ENCODE measurements at regions not wholly inside any gene's neighbourhood (a gene's known extent, or its start where the extent isn't known, plus 50 kb on each side); places are given as distances from the start of the nearest gene placed in this dataset.

DNA sequence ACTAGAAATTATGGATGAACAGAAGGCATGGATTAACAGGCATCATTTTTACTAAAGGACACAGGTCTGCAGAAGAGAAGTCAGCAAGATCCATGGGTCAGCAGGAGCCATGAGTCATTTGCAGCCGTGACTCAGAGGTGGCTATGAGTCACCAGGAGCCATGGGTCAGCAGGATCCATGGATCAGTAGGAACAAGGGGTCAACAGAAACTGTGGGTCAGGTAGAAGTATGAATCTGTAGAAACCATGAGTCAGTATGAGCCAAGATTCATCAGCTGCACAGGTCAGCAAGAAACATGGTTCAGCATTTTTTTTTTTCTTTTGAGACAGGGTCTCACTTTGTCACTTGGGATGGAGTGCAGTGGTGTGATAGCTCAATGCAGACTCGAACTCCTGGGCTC, 58.2 kb upstream of the HS3ST4 start:
- TF ChIP-seq, protein P1, sequence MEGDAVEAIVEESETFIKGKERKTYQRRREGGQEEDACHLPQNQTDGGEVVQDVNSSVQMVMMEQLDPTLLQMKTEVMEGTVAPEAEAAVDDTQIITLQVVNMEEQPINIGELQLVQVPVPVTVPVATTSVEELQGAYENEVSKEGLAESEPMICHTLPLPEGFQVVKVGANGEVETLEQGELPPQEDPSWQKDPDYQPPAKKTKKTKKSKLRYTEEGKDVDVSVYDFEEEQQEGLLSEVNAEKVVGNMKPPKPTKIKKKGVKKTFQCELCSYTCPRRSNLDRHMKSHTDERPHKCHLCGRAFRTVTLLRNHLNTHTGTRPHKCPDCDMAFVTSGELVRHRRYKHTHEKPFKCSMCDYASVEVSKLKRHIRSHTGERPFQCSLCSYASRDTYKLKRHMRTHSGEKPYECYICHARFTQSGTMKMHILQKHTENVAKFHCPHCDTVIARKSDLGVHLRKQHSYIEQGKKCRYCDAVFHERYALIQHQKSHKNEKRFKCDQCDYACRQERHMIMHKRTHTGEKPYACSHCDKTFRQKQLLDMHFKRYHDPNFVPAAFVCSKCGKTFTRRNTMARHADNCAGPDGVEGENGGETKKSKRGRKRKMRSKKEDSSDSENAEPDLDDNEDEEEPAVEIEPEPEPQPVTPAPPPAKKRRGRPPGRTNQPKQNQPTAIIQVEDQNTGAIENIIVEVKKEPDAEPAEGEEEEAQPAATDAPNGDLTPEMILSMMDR (conservative IDR thresholded peaks at IDR 0.05; ENCODE audit: low read depth in 2 of 2): no peak
- no peak for TF ChIP-seq POLR2AphosphoS5 (IDR thresholded peaks at IDR 0.05; ENCODE audit: low read depth)
- TF ChIP-seq, protein P2, sequence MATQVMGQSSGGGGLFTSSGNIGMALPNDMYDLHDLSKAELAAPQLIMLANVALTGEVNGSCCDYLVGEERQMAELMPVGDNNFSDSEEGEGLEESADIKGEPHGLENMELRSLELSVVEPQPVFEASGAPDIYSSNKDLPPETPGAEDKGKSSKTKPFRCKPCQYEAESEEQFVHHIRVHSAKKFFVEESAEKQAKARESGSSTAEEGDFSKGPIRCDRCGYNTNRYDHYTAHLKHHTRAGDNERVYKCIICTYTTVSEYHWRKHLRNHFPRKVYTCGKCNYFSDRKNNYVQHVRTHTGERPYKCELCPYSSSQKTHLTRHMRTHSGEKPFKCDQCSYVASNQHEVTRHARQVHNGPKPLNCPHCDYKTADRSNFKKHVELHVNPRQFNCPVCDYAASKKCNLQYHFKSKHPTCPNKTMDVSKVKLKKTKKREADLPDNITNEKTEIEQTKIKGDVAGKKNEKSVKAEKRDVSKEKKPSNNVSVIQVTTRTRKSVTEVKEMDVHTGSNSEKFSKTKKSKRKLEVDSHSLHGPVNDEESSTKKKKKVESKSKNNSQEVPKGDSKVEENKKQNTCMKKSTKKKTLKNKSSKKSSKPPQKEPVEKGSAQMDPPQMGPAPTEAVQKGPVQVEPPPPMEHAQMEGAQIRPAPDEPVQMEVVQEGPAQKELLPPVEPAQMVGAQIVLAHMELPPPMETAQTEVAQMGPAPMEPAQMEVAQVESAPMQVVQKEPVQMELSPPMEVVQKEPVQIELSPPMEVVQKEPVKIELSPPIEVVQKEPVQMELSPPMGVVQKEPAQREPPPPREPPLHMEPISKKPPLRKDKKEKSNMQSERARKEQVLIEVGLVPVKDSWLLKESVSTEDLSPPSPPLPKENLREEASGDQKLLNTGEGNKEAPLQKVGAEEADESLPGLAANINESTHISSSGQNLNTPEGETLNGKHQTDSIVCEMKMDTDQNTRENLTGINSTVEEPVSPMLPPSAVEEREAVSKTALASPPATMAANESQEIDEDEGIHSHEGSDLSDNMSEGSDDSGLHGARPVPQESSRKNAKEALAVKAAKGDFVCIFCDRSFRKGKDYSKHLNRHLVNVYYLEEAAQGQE (IDR thresholded peaks at IDR 0.05; ENCODE audit: unreplicated experiment): no peak
- TF ChIP-seq EZH2 (IDR thresholded peaks at IDR 0.05; ENCODE audit: low read depth, unreplicated experiment): no peak
- TF ChIP-seq, protein P3, sequence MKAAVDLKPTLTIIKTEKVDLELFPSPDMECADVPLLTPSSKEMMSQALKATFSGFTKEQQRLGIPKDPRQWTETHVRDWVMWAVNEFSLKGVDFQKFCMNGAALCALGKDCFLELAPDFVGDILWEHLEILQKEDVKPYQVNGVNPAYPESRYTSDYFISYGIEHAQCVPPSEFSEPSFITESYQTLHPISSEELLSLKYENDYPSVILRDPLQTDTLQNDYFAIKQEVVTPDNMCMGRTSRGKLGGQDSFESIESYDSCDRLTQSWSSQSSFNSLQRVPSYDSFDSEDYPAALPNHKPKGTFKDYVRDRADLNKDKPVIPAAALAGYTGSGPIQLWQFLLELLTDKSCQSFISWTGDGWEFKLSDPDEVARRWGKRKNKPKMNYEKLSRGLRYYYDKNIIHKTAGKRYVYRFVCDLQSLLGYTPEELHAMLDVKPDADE (IDR thresholded peaks at IDR 0.05): no peak
- TF ChIP-seq STAT1 (IDR thresholded peaks at IDR 0.05; ENCODE audit: unreplicated experiment): no peak
- TF ChIP-seq CREB1 (CRISPR knock-in tag; IDR thresholded peaks at IDR 0.05; ENCODE audit: low read depth): no peak
- TF ChIP-seq EZH2phosphoT487 (IDR thresholded peaks at IDR 0.05; ENCODE audit: unreplicated experiment): no peak
- no peak for TF ChIP-seq NANOG (IDR thresholded peaks at IDR 0.05; ENCODE audit: borderline replicate concordance)
- no peak for TF ChIP-seq ZNF114 (CRISPR knock-in tag; IDR thresholded peaks at IDR 0.05)
- TF ChIP-seq ZNF331 (CRISPR knock-in tag; IDR thresholded peaks at IDR 0.05; ENCODE audit: low read depth): no peak

Measured in GM23338 (cell line).